CD14-positive monocyte (primary cell): ENCODE measurements at regions not wholly inside any gene's neighbourhood (a gene's known extent, or its start where the extent isn't known, plus 50 kb on each side); places are given as distances from the start of the nearest gene placed in this dataset.

Experiments used
- DNase-seq, 3 donors: peaks; one replicate each; pipeline ENCODE4 v3.0.0-alpha.2; 2011 to 2022
- H2AFZ ChIP-seq: 2 replicates; pipeline ENCODE4 v1.6.0; 2012; ENCODE audit warnings: mild to moderate bottlenecking, low read depth, low read length, inconsistent platforms; ENCODE audit not compliant: insufficient read depth, poor library complexity, severe bottlenecking
- H3K27ac ChIP-seq, 2 donors: 1 replicate in 1 of 2; 2 replicates in 1 of 2; pipeline ENCODE4 v1.5.1; 2012 to 2013; ENCODE audit warnings: low read length in 2 of 2, control low read depth in 1 of 2, inconsistent platforms in 1 of 2, low read depth in 1 of 2, mild to moderate bottlenecking in 1 of 2
- H3K27me3 ChIP-seq, 2 donors: one replicate each; pipeline versions ENCODE4 v1.6.0 to v1.6.1; 2011 to 2013; ENCODE audit warnings: low read length in 2 of 2; ENCODE audit not compliant: control insufficient read depth in 2 of 2, insufficient read depth in 2 of 2
- H3K36me3 ChIP-seq, 2 donors: replicated peaks in 1 of 2; 1 replicate in 1 of 2; 2 replicates in 1 of 2; pipeline versions ENCODE4 v1.5.1 to v1.6.1; 2012 to 2013; ENCODE audit warnings: low read length in 2 of 2, control low read depth in 1 of 2, inconsistent platforms in 1 of 2, mild to moderate bottlenecking in 1 of 2; ENCODE audit not compliant: insufficient read depth in 2 of 2, control insufficient read depth in 1 of 2
- H3K4me1 ChIP-seq, 2 donors: 1 replicate in 1 of 2; 2 replicates in 1 of 2; pipeline versions ENCODE4 v1.5.1 to v1.6.1; 2012 to 2013; ENCODE audit warnings: low read length in 2 of 2, control low read depth in 1 of 2, inconsistent platforms in 1 of 2, mild to moderate bottlenecking in 1 of 2, moderate library complexity in 1 of 2; ENCODE audit not compliant: insufficient read depth in 2 of 2, control insufficient read depth in 1 of 2
- H3K4me2 ChIP-seq: replicated peaks from 2 replicates; pipeline ENCODE3; 2012; ENCODE audit warnings: low read length, moderate library complexity, mild to moderate bottlenecking; ENCODE audit not compliant: poor library complexity, severe bottlenecking; ENCODE audit errors: extremely low read depth
- H3K4me3 ChIP-seq, 3 experiments: fragments of 200-600 bp in 1 of 3; sonication (generic) in 1 of 3; replicated peaks in 1 of 3; 1 replicate in 2 of 3; 2 replicates in 1 of 3; pipeline ENCODE4 v1.5.1; 2011 to 2013; ENCODE audit warnings: low read length in 3 of 3, mild to moderate bottlenecking in 3 of 3, control low read depth in 2 of 3, low read depth in 2 of 3, inconsistent platforms in 1 of 3, moderate library complexity in 1 of 3
- H3K79me2 ChIP-seq: 2 replicates; pipeline ENCODE4 v1.6.0; 2012; ENCODE audit warnings: mild to moderate bottlenecking, control low read depth, inconsistent platforms, low read length, moderate library complexity; ENCODE audit not compliant: insufficient read depth
- H3K9ac ChIP-seq: 2 replicates; pipeline ENCODE4 v1.6.0; 2017; ENCODE audit warnings: low read length, mild to moderate bottlenecking; ENCODE audit not compliant: insufficient read depth, poor library complexity, severe bottlenecking
- H3K9me3 ChIP-seq, 2 donors: replicated peaks in 1 of 2; 1 replicate in 1 of 2; 2 replicates in 1 of 2; pipeline versions ENCODE4 v1.5.1 to v1.6.1; 2012 to 2013; ENCODE audit warnings: low read length in 2 of 2, control low read depth in 1 of 2; ENCODE audit not compliant: control insufficient read depth in 1 of 2, insufficient read depth in 1 of 2
- H4K20me1 ChIP-seq: 2 replicates; pipeline ENCODE4 v1.6.0; 2012; ENCODE audit warnings: mild to moderate bottlenecking, low read length, control low read depth, moderate library complexity; ENCODE audit not compliant: insufficient read depth
- H3K27ac Mint-ChIP-seq, 7 donors: one replicate each; pipeline ENCODE4 v1.8.0; 2020; ENCODE audit warnings: mild to moderate bottlenecking in 7 of 7, mixed read lengths in 7 of 7, moderate library complexity in 6 of 7, inconsistent platforms in 2 of 7
- H3K27me3 Mint-ChIP-seq, 3 donors: one replicate each; pipeline ENCODE4 v1.8.0; 2021 to 2022; ENCODE audit warnings: low read depth in 3 of 3, mild to moderate bottlenecking in 3 of 3, mixed read lengths in 3 of 3, moderate library complexity in 3 of 3, inconsistent platforms in 1 of 3
- H3K36me3 Mint-ChIP-seq, 2 donors: one replicate each; pipeline ENCODE4 v1.8.0; 2020; ENCODE audit warnings: mixed read lengths in 2 of 2, inconsistent platforms in 1 of 2, mild to moderate bottlenecking in 1 of 2
- H3K4me1 Mint-ChIP-seq: one replicate; pipeline ENCODE4 v1.8.0; 2020; ENCODE audit warnings: mild to moderate bottlenecking, mixed read lengths
- H3K4me3 Mint-ChIP-seq, 2 donors: one replicate each; pipeline ENCODE4 v1.8.0; 2020; ENCODE audit warnings: mild to moderate bottlenecking in 2 of 2, mixed read lengths in 2 of 2, moderate library complexity in 1 of 2
- H3K9me3 Mint-ChIP-seq, 7 donors: one replicate each; pipeline ENCODE4 v1.8.0; 2020 to 2022; ENCODE audit warnings: mixed read lengths in 7 of 7, mild to moderate bottlenecking in 6 of 7, moderate library complexity in 6 of 7, inconsistent platforms in 2 of 7
- WGBS: methylation state at CpG from one replicate; pipeline ENCODE4 v1.1.5; 2013; ENCODE audit warnings: missing lambda C conversion rate; ENCODE audit not compliant: insufficient coverage; 5-methylcytosine and 5-hydroxymethylcytosine counted together
- intact Hi-C, 2 donors: fragments of 100-400 bp; cut with micrococcal nuclease; formaldehyde crosslinking; loops; one replicate each; pipeline versions ENCODE4 v1.15.0 to v1.15.1; 2023
- TF ChIP-seq, protein P1 (sequence below): fragments of 200-600 bp; IDR thresholded peaks from one replicate; pipeline ENCODE4 v1.8.0; 2022; ENCODE audit warnings: antibody characterized with exemption, mild to moderate bottlenecking

DNA sequence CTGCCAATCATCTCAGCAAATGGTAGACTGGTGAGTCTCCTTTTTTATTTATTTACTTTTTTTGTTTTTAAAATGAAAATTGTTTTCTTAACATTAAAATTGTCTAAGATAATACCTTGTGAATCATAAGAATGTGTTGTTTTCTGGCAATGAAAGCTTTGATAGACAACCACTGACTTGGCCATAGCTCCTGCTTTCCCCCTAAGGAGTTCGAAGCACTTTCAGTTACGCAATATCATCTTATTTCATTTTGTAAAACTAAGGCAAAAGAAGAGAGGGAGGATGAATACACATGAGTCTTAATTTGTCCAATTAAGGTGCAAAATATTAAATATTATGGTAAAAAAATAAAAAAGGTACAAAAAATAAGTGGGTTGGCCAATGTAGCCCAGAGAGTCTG is 74.8 kb upstream of the PLCL2 start:
- no peaks in the 10 kb centered on the region for H3K36me3 Mint-ChIP-seq
- no peak overlapping the region for H3K9ac ChIP-seq
- WGBS, result no CpG with 5 or more reads among the region's 2 CpGs
- intact Hi-C loops, result no loop called here
- TF ChIP-seq, protein P1, sequence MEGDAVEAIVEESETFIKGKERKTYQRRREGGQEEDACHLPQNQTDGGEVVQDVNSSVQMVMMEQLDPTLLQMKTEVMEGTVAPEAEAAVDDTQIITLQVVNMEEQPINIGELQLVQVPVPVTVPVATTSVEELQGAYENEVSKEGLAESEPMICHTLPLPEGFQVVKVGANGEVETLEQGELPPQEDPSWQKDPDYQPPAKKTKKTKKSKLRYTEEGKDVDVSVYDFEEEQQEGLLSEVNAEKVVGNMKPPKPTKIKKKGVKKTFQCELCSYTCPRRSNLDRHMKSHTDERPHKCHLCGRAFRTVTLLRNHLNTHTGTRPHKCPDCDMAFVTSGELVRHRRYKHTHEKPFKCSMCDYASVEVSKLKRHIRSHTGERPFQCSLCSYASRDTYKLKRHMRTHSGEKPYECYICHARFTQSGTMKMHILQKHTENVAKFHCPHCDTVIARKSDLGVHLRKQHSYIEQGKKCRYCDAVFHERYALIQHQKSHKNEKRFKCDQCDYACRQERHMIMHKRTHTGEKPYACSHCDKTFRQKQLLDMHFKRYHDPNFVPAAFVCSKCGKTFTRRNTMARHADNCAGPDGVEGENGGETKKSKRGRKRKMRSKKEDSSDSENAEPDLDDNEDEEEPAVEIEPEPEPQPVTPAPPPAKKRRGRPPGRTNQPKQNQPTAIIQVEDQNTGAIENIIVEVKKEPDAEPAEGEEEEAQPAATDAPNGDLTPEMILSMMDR, result no peak
- no peak overlapping the region for H3K4me2 ChIP-seq
- H3K27me3 Mint-ChIP-seq, result no peaks in the 10 kb centered on the region
- peaks cover 10% of the 10 kb centered on the region for H3K4me1 Mint-ChIP-seq
- peaks cover 9% of the 10 kb centered on the region in 2 donors for H3K4me1 ChIP-seq
- H3K9me3 Mint-ChIP-seq, result peaks cover 0 to 2% (median 0%) of the 10 kb centered on the region in 7 donors
- no peaks in the 10 kb centered on the region for H4K20me1 ChIP-seq
- H3K4me3 Mint-ChIP-seq, result no peak overlapping the region
- no peak overlapping the region for H2AFZ ChIP-seq
- H3K27me3 ChIP-seq, result no peaks in the 10 kb centered on the region
- no peak overlapping the region for H3K27ac Mint-ChIP-seq
- H3K27ac ChIP-seq, result no peak overlapping the region
- no peak overlapping the region for H3K4me3 ChIP-seq
- no peaks in the 10 kb centered on the region for H3K79me2 ChIP-seq
- no peaks in the 10 kb centered on the region for H3K9me3 ChIP-seq
- DNase-seq, result no peak
- no peaks in the 10 kb centered on the region for H3K36me3 ChIP-seq

DNA sequence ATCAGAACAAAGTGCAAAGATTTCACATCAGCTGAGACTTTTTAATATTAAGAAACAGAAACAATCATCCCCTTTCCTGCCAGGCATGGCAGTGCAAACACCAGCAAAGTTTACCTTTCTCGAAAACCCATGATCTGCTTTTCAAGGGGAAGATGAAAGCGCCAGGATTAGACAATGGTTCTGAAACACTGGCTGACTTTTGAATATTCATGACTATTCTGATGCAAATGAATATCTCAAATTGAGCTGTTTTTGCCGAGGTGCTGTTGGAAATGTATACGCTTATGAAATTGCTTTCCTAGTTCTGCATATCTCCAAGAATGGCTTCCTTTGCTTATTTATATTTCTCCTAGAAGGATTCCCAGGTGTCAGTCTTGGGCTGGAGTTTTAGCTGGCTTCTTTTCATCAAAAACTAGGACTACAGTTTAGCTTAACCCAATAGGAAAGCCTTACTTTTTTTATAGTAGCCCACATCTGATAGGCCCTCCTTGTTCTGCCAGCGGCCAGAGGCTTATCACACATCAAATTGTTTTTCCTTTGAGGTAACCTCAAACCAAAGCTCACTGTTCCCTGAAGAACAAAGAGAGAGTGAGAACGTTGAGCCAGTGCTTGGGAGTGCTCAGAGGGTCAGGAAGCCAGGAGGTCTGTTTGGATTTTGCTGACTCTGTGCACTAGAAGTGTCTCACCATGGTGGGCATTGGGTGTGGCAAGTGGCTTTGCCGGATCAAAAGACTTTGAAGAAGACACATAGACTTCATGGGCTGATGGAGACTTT is 74.0 kb upstream of the PLCL2 start:
- TF ChIP-seq, protein P1, result no peak
- Mint-ChIP-seq H3K27ac (no peak overlapping the region), H3K9me3 (peaks cover 0 to 2% (median 0%) of the 10 kb centered on the region in 7 donors), H3K4me1 (peaks cover 2% of the 10 kb centered on the region), H3K36me3 (no peaks in the 10 kb centered on the region), H3K4me3 (no peak overlapping the region), H3K27me3 (no peaks in the 10 kb centered on the region)
- WGBS, result 52% methylated on average over 7 of the region's 7 CpGs
- no peak overlapping the region for H2AFZ ChIP-seq
- H3K79me2 ChIP-seq, result no peaks in the 10 kb centered on the region
- intact Hi-C loops, result no loop called here
- no peak overlapping the region for H3K9ac ChIP-seq
- peaks cover under 1 to 2% of the 10 kb centered on the region in 2 donors for H3K4me1 ChIP-seq
- no peaks in the 10 kb centered on the region for H3K36me3 ChIP-seq
- H3K4me2 ChIP-seq, result no peak overlapping the region
- H4K20me1 ChIP-seq, result no peaks in the 10 kb centered on the region
- H3K27ac ChIP-seq, result no peak overlapping the region
- H3K27me3 ChIP-seq, result no peaks in the 10 kb centered on the region
- H3K4me3 ChIP-seq, result no peak overlapping the region
- no peaks in the 10 kb centered on the region for H3K9me3 ChIP-seq
- DNase-seq, result no peak
